HG02981 (cell line): ENCODE measurements at regions not wholly inside any gene's neighbourhood (a gene's known extent, or its start where the extent isn't known, plus 50 kb on each side); places are given as distances from the start of the nearest gene placed in this dataset.

ENCODE experiments used
- ATAC-seq: cut with Tn5 transposase; IDR thresholded peaks from one replicate; pipeline ENCODE4 v1.9.1; 2021; ENCODE audit warnings: mild to moderate bottlenecking, moderate library complexity; ENCODE audit not compliant: unreplicated experiment

- ATAC-seq: no peak
Observed at GRCh38 chr5:56561455-56561854, 253.9 kb upstream of the MAP3K1 start.

- ATAC-seq: no peak
Observed at GRCh38 chr5:56558131-56558745, 257.1 kb upstream of the MAP3K1 start.

- no peak for ATAC-seq
Observed at GRCh38 chr5:56557198-56557597, 258.2 kb upstream of the MAP3K1 start.

GRCh38 chr5:56552612-56553268 is 262.6 kb upstream of the MAP3K1 start:
- ATAC-seq: no peak

GRCh38 chr5:56550227-56550626 is 265.1 kb upstream of the MAP3K1 start:
- no peak for ATAC-seq

GRCh38 chr5:56549096-56549886 is 266.1 kb upstream of the MAP3K1 start:
- ATAC-seq: no peak

GRCh38 chr5:56545016-56545415 is 270.3 kb upstream of the MAP3K1 start:
- no peak for ATAC-seq

GRCh38 chr5:56543441-56544388 is 271.6 kb upstream of the MAP3K1 start:
- ATAC-seq: no peak

GRCh38 chr5:56540266-56540665 is 275.1 kb upstream of the MAP3K1 start:
- ATAC-seq: no peak

GRCh38 chr5:56538580-56538979 is 276.8 kb upstream of the MAP3K1 start:
- no peak for ATAC-seq

GRCh38 chr5:56535347-56535746 is 280.0 kb upstream of the MAP3K1 start:
- no peak for ATAC-seq

GRCh38 chr5:56534102-56534829 is 281.1 kb upstream of the MAP3K1 start:
- no peak for ATAC-seq

- no peak for ATAC-seq
Observed at GRCh38 chr5:56532466-56532865, 282.9 kb upstream of the MAP3K1 start.

- ATAC-seq: no peak
Observed at GRCh38 chr5:56530626-56531138, 284.7 kb upstream of the MAP3K1 start.

GRCh38 chr5:56529666-56530430 is 285.5 kb upstream of the MAP3K1 start:
- ATAC-seq: no peak

- no peak for ATAC-seq
Observed at GRCh38 chr5:56527174-56527573, 288.2 kb upstream of the MAP3K1 start.

- no peak for ATAC-seq
Observed at GRCh38 chr5:56525113-56525512, 290.2 kb upstream of the MAP3K1 start.

- no peak for ATAC-seq
Observed at GRCh38 chr5:56523790-56524575, 290.9 kb upstream of the ANKRD55 start.

- no peak for ATAC-seq
Observed at GRCh38 chr5:56522960-56523359, 289.8 kb upstream of the ANKRD55 start.
